ENCODE measurements at regions not wholly inside any gene's neighbourhood (a gene's known extent, or its start where the extent isn't known, plus 50 kb on each side); places are given as distances from the start of the nearest gene placed in this dataset.

DNA sequence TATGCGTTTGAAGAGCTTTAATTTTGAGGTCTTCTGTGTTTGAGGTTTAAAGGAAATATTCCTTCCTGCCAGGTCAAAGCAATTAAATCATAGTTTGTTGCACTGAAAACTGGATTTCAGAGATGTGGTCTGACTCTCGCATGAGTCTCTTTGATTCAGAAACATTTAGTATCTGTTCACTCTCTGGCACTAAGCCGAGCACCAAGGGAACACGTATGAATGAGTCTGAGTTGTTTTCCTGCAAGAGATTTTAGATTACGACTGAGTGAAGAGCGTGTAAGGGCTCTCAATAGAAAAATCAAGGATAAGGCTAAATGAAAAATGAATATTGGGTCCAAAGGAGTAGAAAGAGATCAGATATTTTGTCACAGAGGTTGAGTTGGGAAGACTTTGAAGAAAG is 875.4 kb upstream of the PRKX start:
- TF ChIP-seq, protein P1, sequence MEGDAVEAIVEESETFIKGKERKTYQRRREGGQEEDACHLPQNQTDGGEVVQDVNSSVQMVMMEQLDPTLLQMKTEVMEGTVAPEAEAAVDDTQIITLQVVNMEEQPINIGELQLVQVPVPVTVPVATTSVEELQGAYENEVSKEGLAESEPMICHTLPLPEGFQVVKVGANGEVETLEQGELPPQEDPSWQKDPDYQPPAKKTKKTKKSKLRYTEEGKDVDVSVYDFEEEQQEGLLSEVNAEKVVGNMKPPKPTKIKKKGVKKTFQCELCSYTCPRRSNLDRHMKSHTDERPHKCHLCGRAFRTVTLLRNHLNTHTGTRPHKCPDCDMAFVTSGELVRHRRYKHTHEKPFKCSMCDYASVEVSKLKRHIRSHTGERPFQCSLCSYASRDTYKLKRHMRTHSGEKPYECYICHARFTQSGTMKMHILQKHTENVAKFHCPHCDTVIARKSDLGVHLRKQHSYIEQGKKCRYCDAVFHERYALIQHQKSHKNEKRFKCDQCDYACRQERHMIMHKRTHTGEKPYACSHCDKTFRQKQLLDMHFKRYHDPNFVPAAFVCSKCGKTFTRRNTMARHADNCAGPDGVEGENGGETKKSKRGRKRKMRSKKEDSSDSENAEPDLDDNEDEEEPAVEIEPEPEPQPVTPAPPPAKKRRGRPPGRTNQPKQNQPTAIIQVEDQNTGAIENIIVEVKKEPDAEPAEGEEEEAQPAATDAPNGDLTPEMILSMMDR (IDR thresholded peaks at IDR 0.05; ENCODE audit: low read depth, low read length), result no peak
- no peak overlapping the region for H3K27ac ChIP-seq
- H3K27me3 ChIP-seq, result no peaks in the 10 kb centered on the region
- no peaks in the 10 kb centered on the region for H3K4me1 ChIP-seq (ENCODE audit: low read depth)
- no peaks in the 10 kb centered on the region for H3K36me3 ChIP-seq
- H3K9me3 ChIP-seq (ENCODE audit: low read depth), result no peaks in the 10 kb centered on the region
- no peak for DNase-seq (ENCODE audit: low read depth in 1 of 2, low spot score in 1 of 2)
- H3K4me3 ChIP-seq, result no peak overlapping the region

DNA sequence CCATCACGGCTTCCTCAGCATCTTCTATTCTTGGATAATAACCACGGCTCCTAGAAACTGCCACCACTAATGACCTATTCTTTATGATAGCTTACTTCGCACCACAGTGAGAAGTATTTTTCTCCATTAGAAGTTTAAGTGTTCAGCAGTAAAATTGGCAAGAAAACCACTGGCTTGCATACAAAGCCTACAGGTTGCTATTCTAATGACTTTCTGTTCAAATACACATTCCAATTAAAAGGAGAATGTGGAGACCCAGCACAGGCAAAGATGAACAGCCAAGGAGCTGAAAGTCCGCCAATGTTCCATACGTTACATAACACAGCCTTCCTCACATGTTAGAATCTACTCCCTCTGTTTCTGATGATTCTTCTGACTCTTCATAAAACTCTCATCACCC is 875.0 kb upstream of the PRKX start:
- Histone ChIP-seq H3K27ac (no peak overlapping the region), H3K9me3 (ENCODE audit: low read depth) (no peaks in the 10 kb centered on the region), H3K4me3 (no peak overlapping the region), H3K4me1 (ENCODE audit: low read depth) (no peaks in the 10 kb centered on the region), H3K27me3 (no peaks in the 10 kb centered on the region), H3K36me3 (no peaks in the 10 kb centered on the region)
- DNase-seq (ENCODE audit: low read depth in 1 of 2, low spot score in 1 of 2), result no peak
- TF ChIP-seq, protein P1 (IDR thresholded peaks at IDR 0.05; ENCODE audit: low read depth, low read length), result no peak

DNA sequence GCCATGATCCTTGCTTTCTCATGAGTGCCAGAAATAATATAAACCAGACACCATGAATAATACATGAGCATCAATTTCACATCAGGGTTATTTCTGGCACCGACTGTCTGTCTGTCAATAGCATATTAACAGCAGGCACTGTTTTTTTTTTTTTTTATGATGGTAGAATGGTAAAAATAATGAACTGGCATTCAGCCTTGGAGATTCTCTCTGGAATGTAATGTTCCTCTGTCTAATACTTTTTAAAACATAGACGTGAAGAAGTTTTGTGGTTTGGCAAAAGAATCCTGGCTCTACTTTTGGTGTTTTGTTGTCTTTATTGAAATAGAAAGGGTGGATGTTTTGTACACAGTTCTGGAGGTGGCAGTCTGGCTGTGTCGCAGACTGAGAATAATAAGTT is 874.6 kb upstream of the PRKX start:
- H3K4me3 ChIP-seq, result no peak overlapping the region
- TF ChIP-seq, protein P1 (IDR thresholded peaks at IDR 0.05; ENCODE audit: low read depth, low read length), result no peak

DNA sequence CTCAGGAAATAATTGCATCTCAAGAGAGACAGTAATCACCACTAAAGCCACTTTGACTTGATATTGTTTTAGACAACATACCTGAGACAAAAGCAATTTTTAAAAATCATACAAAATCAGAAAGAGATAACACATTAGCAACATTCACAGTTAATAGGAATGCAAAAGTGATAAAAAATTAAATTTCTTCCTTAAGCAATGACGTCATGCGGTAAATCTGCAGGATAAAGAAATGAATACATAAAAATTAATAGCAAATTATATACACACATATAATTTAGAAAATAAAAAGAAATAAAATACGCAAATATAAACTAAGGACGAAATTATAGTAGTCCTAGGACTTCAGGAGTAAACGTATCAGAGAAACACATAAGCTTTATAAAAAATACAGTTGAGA is 866.5 kb upstream of the PRKX start:
- Histone ChIP-seq H3K4me3 (no peak overlapping the region), H3K36me3 (no peaks in the 10 kb centered on the region), H3K27me3 (no peaks in the 10 kb centered on the region), H3K27ac (no peak overlapping the region), H3K4me1 (ENCODE audit: low read depth) (no peaks in the 10 kb centered on the region), H3K9me3 (ENCODE audit: low read depth) (no peaks in the 10 kb centered on the region)
- TF ChIP-seq, protein P1 (IDR thresholded peaks at IDR 0.05; ENCODE audit: low read depth, low read length), result no peak
- DNase-seq (ENCODE audit: low read depth in 1 of 2, low spot score in 1 of 2), result no peak

More for the DNA sequence above, 874.6 kb upstream of the PRKX start:
- Histone ChIP-seq H3K27ac (no peak overlapping the region), H3K36me3 (no peaks in the 10 kb centered on the region), H3K9me3 (ENCODE audit: low read depth) (no peaks in the 10 kb centered on the region), H3K4me1 (ENCODE audit: low read depth) (no peaks in the 10 kb centered on the region), H3K27me3 (no peaks in the 10 kb centered on the region)
- no peak for DNase-seq (ENCODE audit: low read depth in 1 of 2, low spot score in 1 of 2)

DNA sequence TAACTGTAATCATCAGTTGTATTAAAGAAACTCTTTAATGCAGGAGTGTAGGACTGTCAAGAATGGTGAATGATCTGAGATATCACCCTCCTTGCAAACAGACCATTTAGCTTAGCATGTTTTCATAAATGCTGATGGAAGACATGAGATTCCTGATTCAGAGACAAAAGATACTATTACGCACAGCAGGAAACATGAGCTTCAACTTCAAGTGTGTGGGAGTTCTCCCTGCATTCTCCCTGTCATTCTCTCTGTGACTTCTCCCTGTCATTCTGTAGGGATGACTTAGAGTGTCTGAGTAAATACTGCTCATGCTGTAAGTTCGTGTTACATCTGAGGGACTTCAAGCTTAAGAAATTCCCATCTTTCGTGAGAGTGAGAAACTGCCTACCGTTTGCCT is 866.0 kb upstream of the PRKX start:
- Histone ChIP-seq H3K27me3 (no peaks in the 10 kb centered on the region), H3K36me3 (no peaks in the 10 kb centered on the region), H3K27ac (no peak overlapping the region), H3K9me3 (ENCODE audit: low read depth) (no peaks in the 10 kb centered on the region), H3K4me1 (ENCODE audit: low read depth) (no peaks in the 10 kb centered on the region), H3K4me3 (no peak overlapping the region)
- DNase-seq (ENCODE audit: low read depth in 1 of 2, low spot score in 1 of 2), result no peak
- TF ChIP-seq, protein P1 (IDR thresholded peaks at IDR 0.05; ENCODE audit: low read depth, low read length), result no peak

DNA sequence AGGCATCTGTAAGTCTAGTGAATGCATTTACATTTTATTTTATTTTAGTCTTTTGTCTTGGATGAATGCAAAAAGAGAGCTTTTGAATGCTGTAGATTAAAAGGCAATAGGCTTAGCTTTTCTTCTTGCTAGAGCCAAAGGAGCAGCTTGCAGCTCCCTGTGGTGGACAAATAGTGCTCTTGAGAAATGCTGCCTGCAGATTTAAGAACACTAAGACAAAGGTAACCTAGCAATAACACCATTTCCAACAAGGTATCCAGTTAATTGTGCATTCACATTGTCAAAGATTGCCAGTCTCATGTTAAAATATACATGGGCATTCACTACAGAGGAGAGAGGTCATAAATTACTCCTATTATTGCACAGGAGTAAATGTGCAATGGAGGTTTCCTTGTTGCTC is 859.2 kb upstream of the PRKX start:
- no peak for DNase-seq (ENCODE audit: low read depth in 1 of 2, low spot score in 1 of 2)
- Histone ChIP-seq H3K4me3 (no peak overlapping the region), H3K27me3 (no peaks in the 10 kb centered on the region), H3K9me3 (ENCODE audit: low read depth) (no peaks in the 10 kb centered on the region), H3K36me3 (no peaks in the 10 kb centered on the region), H3K4me1 (ENCODE audit: low read depth) (no peaks in the 10 kb centered on the region), H3K27ac (no peak overlapping the region)
- TF ChIP-seq, protein P1 (IDR thresholded peaks at IDR 0.05; ENCODE audit: low read depth, low read length), result no peak

Data from cardiac muscle cell (in vitro differentiated cells and primary cell).